SK-N-DZ (cell line): ENCODE measurements at regions not wholly inside any gene's neighbourhood (a gene's known extent, or its start where the extent isn't known, plus 50 kb on each side); places are given as distances from the start of the nearest gene placed in this dataset.

Source experiments
- DNase-seq: peaks from one replicate; pipeline ENCODE4 v3.0.0-alpha.2; 2015; ENCODE audit warnings: low spot score

DNA sequence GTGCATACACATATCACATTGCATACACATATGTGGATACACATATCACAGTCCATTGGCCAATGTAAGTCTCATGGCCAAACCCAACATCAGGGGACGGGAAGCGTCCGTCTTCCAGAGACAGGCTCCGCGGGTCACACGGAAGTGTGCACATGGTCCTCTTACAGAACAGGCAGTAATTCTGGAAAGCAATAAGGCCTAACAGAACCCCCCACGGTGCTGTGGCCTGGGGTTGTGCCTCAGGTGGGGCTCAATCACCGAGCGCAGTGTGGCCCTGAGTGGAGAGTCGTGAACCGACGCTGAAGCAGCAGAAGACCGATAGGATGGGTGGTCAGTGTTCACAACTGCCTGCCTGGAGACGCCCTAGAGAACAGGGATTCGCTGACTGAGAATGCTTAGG, 857.3 kb downstream of the GALR1 start:
- DNase-seq, result no peak

DNA sequence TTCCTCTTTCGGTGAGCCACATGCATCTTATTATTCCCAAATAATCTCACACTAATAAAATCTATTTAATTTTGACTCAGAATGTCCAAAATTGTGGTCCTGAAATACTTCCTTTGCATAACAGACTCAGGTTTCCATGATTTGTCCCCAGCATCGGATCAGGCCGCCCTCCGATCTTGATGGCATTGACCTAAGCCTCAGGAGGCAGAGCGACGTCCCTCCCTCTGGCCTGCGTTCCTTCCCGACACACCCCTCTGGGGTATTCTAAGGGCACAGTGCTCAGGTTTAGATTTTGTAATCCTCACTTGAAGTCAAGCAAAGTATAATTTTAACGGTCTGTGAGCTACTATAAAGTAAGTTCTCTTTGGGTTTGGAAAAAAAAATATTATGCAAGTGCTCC, 857.7 kb downstream of the GALR1 start:
- no peak for DNase-seq

DNA sequence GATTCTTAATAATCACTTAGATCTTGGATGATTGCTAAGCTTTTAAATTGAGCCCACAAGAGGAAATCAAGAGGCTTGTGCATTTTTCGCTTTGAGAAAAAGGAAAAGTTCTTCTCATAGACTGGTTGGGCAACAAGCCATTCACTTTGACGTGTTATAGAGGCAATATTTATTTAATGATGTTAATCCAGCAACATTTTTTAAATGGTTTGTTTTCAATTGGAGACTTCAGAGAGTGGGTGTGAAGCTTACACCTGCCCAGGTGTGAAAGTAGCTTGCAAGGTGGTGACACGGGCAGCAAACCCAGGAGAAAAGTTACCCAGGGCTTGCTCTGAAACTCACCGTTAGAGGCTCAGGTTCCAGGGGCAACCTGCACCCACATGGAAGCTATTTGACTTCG, 858.9 kb downstream of the GALR1 start:
- DNase-seq, result no peak

DNA sequence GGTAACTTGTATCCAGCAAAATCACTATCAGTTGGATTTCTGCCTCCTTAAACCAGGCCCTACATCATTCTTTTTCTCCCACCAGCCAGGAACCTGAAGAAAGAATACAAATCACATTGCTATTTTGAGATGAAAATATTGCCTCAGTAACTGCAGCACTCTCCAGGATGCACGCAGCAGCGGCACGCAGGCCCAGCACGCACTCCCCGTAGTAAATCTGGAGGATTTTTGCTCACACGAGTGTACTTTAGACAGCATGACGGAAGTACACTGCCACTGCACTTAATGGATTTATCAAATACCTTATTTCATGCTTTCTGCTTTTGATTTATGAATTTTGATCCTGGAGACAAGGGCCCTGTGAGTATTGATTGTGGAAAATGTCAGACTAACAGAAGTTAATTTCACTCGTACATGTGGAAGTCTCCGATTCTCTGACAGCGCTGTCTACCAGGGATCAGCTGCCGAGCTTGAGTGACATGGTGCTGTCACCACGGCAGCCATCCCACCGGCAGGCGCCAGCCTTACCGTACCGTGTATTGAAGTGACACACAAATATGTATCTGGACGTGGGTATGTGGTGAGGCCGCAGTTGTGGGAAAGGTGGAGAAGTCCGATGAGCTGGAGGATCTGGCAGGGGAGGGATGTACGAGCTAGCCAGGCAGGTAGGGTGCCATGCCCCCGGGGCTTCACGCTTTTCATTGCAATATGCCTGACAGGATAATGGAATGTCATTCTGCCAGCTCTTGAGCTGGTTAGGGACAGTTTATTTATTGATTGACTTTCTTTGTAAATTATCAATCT, 863.7 kb downstream of the GALR1 start:
- no peak for DNase-seq

DNA sequence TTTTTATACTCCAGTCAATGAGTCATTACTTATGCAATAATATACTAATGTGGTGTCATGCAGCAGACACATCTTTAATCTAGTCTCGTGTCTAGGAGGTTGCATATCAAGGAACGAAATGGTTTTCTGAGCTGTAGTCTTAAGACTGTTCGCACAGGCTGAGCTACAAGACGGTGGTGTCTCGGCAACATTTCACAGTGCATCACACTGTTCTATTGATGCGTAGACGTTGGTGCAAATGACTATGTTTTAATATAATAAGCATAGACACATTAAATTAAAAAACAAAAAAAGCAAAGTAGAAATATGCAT, 864.2 kb downstream of the GALR1 start:
- no peak for DNase-seq

DNA sequence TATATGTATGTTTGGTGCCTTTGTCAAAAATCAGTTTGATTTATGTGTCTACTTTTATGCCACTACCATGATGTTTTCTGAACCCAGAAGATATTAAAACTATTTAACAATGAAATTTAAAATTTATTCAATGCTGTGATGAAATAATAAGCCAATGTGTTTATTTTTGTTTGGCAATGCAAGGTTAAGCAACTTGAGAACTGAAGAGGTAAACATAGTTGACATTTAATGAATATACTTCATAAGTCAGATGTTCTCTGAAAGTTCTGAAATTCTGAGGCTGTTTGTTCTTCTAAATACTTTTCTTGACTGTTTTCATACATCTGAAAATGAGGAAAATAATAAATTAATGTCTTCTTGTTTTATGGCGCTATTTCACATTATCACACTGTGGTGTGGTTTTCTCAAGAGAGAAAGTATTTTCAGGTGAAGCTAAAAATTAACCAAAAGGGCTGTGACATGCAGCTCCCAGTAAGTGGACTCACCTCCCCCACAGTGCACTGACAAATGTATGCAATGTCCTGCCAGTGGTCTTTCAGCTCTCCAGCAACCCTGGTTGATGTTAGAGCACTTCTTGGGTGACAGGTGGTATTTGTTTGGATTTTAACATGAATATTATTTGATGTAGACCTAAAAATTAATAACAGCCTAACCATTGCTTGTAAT, 863.6 kb upstream of the SALL3 start:
- DNase-seq, result no peak

DNA sequence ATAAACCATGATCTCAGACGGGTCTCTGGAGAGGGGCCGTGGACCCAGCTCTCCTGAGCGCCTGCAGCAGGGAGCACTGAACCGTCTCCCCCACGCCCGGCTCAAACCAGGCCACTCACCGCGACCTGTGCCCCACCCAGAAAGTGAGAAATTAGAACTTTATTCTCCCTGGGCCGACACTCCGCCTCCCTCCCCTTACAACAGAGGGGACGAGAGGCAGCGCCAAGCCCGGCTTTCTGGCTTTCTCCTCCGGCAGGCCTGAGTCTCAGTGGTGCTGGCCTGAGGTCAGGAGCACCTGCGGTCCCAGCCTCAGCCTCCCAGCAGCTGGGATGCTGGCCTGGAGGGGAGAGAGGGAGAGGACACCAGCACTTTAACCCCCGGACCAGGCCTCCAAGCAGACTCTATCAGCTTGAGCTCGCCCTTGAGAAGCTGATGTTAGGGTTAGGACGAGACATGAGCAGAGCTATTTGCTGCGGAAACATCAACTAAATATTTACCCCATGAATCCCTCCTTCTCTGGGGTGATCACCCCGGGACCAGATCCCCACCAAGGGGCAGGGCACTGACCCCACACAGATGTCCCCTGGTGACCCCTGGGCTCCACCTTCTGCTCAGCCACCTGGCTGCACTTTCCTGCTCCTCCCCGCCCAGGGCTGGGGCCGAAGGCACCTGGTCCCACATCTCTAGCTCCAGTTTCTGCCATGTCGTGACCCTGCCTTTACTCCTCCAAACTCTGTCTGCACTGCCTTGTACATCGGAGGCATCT, 856.3 kb upstream of the SALL3 start:
- DNase-seq, result no peak

GRCh38 chr18:78123926-78124797, 855.5 kb upstream of the SALL3 start:
- no peak for DNase-seq

DNA sequence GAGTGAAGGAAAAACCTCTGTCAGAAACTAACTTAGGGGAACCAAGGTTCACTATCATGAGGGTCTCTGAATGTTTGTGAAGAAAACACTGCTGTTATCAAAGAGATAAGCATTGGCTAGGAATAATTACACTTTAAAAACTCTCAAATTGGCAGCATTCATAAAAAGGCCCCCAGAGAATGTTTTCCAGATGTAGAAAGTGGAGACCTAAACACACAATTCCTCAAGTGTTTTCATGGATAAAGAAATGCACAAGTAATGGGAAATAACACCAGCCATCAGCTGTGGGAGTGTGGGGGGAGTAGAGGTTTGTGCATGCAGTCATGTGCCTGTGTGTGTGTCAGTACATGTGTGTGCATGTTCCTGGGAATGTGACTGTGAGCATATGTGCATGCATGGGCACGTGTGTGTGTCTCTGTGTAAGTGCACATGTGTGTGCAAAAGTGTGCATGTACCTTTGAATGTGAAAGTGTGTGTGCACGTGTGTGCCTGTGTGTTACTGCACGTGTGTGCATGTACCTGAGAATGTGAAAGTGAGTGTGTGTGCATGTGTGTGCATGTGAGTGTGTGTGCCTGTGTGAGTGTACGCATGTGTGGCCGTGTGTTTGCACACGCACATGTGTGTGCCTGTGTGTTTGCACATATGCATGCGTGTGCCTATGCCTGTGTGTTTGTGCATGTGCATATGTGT, 854.3 kb upstream of the SALL3 start:
- no peak for DNase-seq

- no peak for DNase-seq
Observed at GRCh38 chr18:78126106-78126505, 853.5 kb upstream of the SALL3 start.

DNA sequence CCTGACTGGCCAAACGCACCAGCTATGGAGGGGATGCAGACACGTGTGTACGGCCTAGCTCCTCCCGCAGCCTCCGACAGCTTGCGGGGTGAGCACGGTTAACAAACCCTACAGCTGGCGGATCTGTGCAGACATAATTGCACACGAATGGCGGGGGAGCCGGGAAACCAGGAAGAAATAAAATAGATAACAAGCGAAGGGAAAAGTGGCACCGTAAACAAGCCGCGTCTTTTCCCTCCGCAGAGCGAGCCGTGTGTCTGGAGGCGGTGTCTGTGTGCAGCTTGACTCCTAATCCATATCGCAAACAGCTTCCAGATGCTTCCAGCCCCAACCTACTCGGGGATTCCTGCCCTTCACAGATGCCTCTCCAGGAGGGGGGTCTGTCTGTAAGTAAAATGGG, 853.1 kb upstream of the SALL3 start:
- DNase-seq, result no peak

DNA sequence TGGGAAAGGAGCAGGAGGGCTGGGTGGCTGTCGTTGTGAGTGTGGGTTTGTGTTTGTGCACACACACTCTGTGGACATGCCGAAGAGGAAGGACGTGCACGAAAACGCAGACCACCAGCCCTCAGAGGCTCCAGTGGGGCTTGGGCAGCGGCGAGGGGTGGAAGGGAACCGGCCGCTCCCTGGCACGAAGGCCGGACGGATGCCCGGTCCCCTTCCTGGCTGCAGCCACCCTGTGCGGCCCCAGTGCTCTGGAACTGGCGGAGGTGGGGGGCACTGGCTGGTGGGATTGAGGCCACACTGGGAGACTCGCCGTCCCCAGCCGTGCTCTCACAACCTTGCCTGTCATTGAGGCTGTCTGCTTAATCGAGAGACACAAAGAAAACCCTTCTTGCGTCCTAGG, 852.6 kb upstream of the SALL3 start:
- DNase-seq, result no peak

GRCh38 chr18:78128004-78128403, 851.6 kb upstream of the SALL3 start:
- no peak for DNase-seq

GRCh38 chr18:78129260-78129659, 850.4 kb upstream of the SALL3 start:
- no peak for DNase-seq

- no peak for DNase-seq
Observed at GRCh38 chr18:78130232-78131195, 849.1 kb upstream of the SALL3 start.

GRCh38 chr18:78133729-78134128, 845.9 kb upstream of the SALL3 start:
- no peak for DNase-seq

DNA sequence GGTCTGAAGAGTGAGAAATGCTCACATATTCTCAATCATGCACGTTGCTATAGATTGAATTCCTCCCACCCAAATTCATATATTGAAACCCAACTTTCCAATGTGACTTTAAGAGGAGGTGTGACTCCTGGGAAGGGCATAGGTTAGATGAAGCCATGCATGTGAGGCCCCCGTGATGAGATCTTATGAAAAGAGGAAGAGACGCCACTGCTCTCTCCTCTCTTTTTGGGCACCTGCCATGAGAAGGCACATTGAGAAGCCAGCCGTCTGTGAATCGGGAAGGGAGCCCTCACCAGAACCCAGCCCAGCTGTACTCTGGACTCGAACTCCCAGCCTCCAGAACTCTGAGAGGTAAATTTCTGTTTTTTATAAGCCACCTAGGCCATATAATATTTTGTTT, 842.6 kb upstream of the SALL3 start:
- DNase-seq, result no peak

DNA sequence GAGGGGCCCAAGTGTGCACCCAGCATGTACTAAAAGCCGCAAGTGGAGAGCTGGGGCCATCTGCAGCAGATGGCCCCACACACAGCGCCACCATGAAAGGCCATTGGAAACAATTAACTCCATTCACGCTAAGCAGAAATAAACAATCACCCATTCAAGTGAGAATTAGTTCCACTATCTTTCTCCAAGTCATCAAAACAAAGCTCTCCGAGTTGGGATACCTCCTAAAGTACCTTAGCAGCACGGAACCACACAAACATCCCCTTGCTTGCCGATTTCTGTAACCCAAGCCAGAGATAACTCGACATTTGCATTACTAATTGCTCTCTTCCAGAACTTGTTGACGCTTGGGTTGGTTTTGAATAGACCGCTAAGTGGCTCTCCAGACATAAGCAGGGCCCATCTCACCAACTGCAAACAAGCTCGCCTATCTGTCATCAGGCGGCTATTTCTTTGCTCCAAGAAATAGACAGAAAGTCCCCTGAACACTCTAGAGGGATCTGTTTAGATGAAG, 840.6 kb upstream of the SALL3 start:
- DNase-seq, result no peak

DNA sequence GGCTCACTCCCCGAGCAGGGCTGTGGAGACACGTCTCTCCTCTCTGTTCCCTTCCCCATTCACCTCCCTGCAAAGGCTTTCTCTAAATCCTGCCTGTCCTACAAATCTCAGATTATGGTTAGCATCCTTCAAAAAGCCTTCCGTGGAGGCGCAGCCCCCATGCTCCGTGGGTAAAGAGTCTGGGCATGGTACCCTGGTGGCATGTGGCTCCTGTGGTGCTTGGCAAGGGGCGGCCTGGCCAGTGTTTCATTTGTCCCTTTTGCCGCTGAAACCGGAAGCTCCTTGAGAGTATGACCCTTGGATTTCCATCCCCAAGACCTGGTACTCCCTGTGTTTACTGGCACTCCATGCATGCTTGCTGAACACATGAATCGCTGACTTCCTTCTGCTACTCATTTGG, 839.3 kb upstream of the SALL3 start:
- no peak for DNase-seq

DNA sequence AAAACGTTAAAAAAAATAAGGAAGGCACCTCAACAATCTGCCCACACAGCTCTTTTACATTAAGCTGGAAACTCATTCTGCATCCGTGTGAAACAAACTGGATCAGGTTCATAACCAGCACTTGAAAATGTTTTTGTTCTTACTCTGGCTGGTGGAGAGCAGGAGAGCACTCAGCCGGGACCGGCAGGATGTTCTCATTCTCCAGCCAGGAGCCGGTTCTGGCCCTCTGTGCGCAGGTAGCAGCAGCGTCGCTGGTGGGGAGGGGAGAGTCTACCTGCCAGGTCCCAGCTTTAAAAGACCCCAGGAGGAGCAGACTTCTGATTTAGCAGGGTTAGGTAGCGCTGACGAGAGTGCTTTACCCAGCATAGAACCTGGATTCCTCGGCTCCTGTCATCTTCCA, 834.9 kb upstream of the SALL3 start:
- no peak for DNase-seq
